ENCODE measurements at regions not wholly inside any gene's neighbourhood (a gene's known extent, or its start where the extent isn't known, plus 50 kb on each side); places are given as distances from the start of the nearest gene placed in this dataset.
"Not testable (repeated sequence)": the region's sequence is repeated elsewhere in the genome, so short reads cannot be mapped to it uniquely, and the experiment has no call there.

DNA sequence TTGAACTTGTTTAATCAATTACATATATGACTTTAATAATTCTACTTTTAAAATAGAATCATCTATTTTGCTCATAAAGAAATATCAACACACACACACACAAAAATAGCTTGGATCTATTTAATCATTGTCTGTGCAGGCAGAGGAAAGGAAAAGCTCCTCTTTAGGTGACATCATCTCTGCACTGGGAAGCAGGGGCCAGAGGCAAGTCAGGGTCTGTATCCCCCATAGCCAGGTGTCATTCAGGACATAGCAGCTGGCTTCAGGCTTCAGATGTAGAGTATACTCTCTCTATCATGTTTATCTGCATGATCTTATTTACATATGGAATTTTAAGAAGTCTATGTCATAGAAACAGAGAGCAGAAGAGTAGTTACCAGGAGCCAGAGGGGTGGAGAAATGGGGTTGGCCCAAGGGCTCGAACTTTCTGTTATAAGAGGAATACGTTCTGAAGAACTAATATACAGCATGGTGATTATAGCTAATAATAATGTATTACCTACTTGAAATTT lies 110.4 kb upstream of the LDB2 start:
- no peak for DNase-seq (ENCODE audit: low spot score)

- DNase-seq (ENCODE audit: low spot score) = not testable (repeated sequence)
These were observed 105.4 kb upstream of the LDB2 start for GRCh38 chr4:17003606-17004392.

- DNase-seq (ENCODE audit: low spot score) = peak; percentile 17
These were observed 97.0 kb upstream of the LDB2 start for GRCh38 chr4:16995451-16995850.

DNA sequence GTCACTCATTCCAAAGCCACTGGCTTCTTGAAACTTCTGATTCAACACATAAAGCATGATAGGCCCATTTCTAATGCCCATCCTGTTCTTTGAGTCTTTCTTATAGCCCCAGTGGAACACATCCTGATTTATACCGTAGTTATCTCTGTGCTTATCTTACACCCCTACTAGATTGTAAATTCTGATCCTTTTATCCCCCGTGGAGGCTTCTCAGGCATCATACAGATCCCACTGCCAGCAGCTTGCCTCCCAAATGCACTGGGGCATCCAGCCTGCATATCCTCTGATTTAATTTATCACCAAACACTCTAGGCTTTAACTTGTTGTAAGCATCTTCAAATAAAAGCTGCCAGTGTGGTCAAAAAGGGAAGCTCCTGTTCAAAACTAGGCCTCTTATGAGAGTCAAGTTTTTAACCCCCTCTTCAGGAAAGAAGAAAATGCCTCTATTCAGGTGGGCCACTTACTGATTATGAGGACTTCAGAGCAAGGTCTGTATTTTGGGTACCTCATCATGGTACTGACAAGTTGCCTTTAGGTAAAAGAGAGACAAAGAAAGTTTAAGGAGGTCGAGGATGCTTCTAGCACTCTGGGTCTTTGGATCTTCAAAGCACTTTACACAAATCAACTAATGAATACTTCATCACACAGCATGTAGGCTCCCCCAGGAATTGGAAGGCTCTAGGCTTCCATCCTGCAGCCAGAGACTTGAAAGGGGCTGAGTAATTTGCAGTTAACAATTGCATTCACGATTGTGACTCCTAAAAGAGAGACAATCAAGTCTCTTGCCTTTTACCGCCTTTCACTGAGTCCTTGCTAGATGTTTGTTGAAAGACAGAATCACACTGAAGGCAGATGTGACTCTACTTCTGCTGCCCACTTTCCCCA lies 95.8 kb upstream of the LDB2 start:
- no peak for DNase-seq (ENCODE audit: low spot score)

DNA sequence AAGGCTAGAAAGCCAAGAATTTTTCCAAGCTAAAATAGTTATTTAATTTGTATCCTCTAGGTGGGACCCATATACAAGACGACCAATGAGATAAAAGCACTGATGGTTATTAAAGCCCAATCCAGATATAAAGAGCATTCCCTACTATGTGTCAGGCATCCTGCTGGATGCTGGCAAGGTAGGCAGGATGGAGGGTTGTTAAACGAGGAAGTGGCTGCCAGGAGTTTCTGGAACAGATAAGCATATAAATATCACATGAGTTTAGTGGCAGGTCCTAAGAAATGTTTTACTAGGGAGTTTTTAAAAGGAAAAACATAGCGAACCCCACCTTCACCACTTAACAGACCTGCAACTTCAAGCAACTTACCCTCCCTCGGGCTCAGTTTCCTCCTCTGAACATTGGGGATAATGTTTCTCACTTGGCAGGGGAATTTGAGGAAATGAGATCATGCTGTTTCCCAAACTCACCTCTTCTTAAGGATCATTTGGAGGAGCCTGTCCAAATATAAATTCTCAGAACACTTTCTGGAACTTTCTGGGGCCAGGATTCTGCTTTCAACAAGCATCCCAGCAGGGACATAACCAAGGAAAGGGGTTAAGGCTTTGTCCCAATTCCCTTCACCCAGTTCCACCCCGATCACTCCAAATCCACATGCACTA lies 94.3 kb upstream of the LDB2 start:
- DNase-seq (ENCODE audit: low spot score) = no peak

GRCh38 chr4:16991450-16991849 lies 93.0 kb upstream of the LDB2 start:
- no peak for DNase-seq (ENCODE audit: low spot score)

GRCh38 chr4:16989371-16989770 lies 90.9 kb upstream of the LDB2 start:
- DNase-seq (ENCODE audit: low spot score) = no peak

DNA sequence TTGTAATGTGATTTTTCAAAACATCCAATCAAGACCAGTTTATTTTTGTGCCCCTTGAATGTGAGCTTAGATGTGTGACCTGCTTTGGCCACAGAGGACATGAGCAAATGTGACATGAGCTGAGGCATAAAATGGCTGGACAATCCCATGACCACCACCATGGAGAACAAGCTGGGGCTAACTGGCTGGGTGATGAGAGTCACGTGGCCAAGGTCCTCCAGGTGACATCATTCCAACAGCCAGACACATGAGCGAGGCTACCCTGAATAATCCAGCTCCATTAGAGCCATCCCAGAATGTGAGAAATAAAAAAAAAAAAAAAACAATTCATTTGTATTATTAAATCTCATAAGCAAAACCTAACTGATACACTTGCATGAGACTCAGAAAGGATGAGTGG lies 90.4 kb upstream of the LDB2 start:
- no peak for DNase-seq (ENCODE audit: low spot score)

- DNase-seq (ENCODE audit: low spot score) = peak; percentile 20
These were observed 78.6 kb upstream of the LDB2 start for GRCh38 chr4:16977081-16977480.

GRCh38 chr4:16969696-16970135 lies 71.3 kb upstream of the LDB2 start:
- DNase-seq (ENCODE audit: low spot score) = peak; percentile 17

DNA sequence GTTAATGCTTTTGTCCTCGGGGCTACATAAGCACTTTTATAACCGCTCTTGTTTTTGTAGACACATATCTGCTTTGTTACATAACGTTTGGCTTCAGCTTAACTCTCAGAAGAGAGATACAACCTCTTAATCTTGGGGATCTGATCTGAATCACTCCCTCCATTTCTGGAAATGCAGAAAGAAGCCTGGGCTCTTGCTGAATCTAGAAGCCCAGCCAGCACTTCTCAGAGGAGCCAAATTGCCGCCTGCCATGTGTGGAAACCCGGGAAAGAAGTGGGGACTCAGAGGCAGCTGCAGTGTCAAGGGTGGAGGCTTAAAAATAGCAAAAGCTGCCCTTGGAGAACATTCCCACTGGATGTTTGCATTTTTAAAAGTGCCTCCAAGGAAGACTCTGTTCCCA lies 69.3 kb upstream of the LDB2 start:
- peak; percentile 67 for DNase-seq (ENCODE audit: low spot score)

GRCh38 chr4:16959305-16959704 lies 60.9 kb upstream of the LDB2 start:
- DNase-seq (ENCODE audit: low spot score) = no peak

DNA sequence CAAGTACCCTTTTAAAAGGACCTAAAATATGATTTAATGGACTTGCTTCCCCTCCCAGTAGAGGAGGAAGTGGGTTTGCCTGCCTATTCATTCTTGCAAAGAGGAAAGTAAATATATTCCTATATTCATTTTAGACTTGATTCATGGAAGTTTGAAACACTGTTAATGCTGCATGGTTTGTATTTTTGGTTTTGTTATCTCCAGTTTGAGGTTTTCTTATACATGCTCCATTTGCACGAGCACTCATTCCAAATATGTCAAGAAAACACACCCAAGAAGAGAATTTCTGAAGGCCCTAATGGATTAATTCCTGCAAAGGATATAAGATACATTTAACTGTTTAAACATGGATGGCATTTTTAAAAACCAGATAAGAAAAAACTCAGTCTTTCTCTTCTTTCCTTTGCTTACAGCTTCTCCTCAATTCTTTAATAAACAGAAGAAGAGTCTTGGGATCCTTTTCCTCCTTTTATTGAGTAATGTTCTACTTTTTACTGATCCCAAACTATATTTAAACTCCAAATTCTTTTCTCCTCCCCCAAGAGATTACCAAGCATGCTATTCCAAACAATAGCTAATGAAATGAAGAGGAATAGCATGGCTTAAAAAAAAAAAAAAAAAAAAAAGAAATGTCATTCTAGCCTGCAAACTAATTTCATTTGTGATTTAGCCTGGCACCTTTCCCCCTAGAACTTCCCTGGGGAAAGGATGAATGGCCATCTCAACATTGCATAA lies 54.6 kb upstream of the LDB2 start:
- no peak for DNase-seq (ENCODE audit: low spot score)

- peak; percentile 50 for DNase-seq (ENCODE audit: low spot score)
These were observed 54.0 kb upstream of the LDB2 start for GRCh38 chr4:16952462-16952871.

Measured in GM03348 (cell line).